ENCODE measurements at regions not wholly inside any gene's neighbourhood (a gene's known extent, or its start where the extent isn't known, plus 50 kb on each side); places are given as distances from the start of the nearest gene placed in this dataset.

GRCh38 chrX:6965729-6966128, 181.8 kb upstream of the STS start:
- TF ChIP-seq FOXM1 (IDR thresholded peaks at IDR 0.05; ENCODE audit: borderline replicate concordance, low read depth) (no peak), CREB1 (IDR thresholded peaks at IDR 0.05; ENCODE audit: low read depth) (no peak), TCF12 (IDR thresholded peaks at IDR 0.05; ENCODE audit: low read depth) (no peak), CEBPB (IDR thresholded peaks at IDR 0.05) (no peak), YY1 (IDR thresholded peaks at IDR 0.05; ENCODE audit: low read depth) (no peak), NFIC (IDR thresholded peaks at IDR 0.05) (no peak), RAD21 (IDR thresholded peaks at IDR 0.05; ENCODE audit: low read depth) (no peak), EGR1 (IDR thresholded peaks at IDR 0.05) (no peak), TAF1 (IDR thresholded peaks at IDR 0.05; ENCODE audit: low read depth) (no peak), ZBTB7A (IDR thresholded peaks at IDR 0.05; ENCODE audit: low read depth) (no peak), USF1 (IDR thresholded peaks at IDR 0.05) (no peak), MAX (IDR thresholded peaks at IDR 0.05) (no peak), EP300 (IDR thresholded peaks at IDR 0.05; ENCODE audit: borderline replicate concordance) (no peak), REST (IDR thresholded peaks at IDR 0.05; ENCODE audit: low read depth) (no peak), TEAD4 (IDR thresholded peaks at IDR 0.05) (no peak)

GRCh38 chrX:6962006-6962355, 185.5 kb upstream of the STS start:
- TF ChIP-seq RAD21 (IDR thresholded peaks at IDR 0.05; ENCODE audit: low read depth) = no peak
- TF ChIP-seq FOXM1 (IDR thresholded peaks at IDR 0.05; ENCODE audit: borderline replicate concordance, low read depth) = no peak
- no peak for TF ChIP-seq EP300 (IDR thresholded peaks at IDR 0.05; ENCODE audit: borderline replicate concordance)
- no peak for TF ChIP-seq TEAD4 (IDR thresholded peaks at IDR 0.05)
- TF ChIP-seq TCF12 (IDR thresholded peaks at IDR 0.05; ENCODE audit: low read depth) = no peak

GRCh38 chrX:6961286-6962005, 186.1 kb upstream of the STS start:
- TF ChIP-seq CREB1 (IDR thresholded peaks at IDR 0.05; ENCODE audit: low read depth) (no peak), YY1 (IDR thresholded peaks at IDR 0.05; ENCODE audit: low read depth) (no peak), ZBTB7A (IDR thresholded peaks at IDR 0.05; ENCODE audit: low read depth) (no peak)

GRCh38 chrX:6959006-6959405, 188.5 kb upstream of the STS start:
- TF ChIP-seq EP300 (IDR thresholded peaks at IDR 0.05; ENCODE audit: borderline replicate concordance) = no peak
- no peak for TF ChIP-seq TCF12 (IDR thresholded peaks at IDR 0.05; ENCODE audit: low read depth)
- no peak for TF ChIP-seq USF1 (IDR thresholded peaks at IDR 0.05)
- no peak for TF ChIP-seq FOXM1 (IDR thresholded peaks at IDR 0.05; ENCODE audit: borderline replicate concordance, low read depth)
- TF ChIP-seq TEAD4 (IDR thresholded peaks at IDR 0.05) = no peak
- TF ChIP-seq TAF1 (IDR thresholded peaks at IDR 0.05; ENCODE audit: low read depth) = no peak
- no peak for TF ChIP-seq EGR1 (IDR thresholded peaks at IDR 0.05)
- TF ChIP-seq CEBPB (IDR thresholded peaks at IDR 0.05) = no peak
- no peak for TF ChIP-seq RAD21 (IDR thresholded peaks at IDR 0.05; ENCODE audit: low read depth)
- no peak for TF ChIP-seq NFIC (IDR thresholded peaks at IDR 0.05)
- no peak for TF ChIP-seq YY1 (IDR thresholded peaks at IDR 0.05; ENCODE audit: low read depth)
- no peak for TF ChIP-seq REST (IDR thresholded peaks at IDR 0.05; ENCODE audit: low read depth)
- TF ChIP-seq ZBTB7A (IDR thresholded peaks at IDR 0.05; ENCODE audit: low read depth) = no peak
- no peak for TF ChIP-seq MAX (IDR thresholded peaks at IDR 0.05)

GRCh38 chrX:6954836-6955235, 192.7 kb upstream of the STS start:
- TF ChIP-seq RAD21 (IDR thresholded peaks at IDR 0.05; ENCODE audit: low read depth) (no peak), TAF1 (IDR thresholded peaks at IDR 0.05; ENCODE audit: low read depth) (no peak), CREB1 (IDR thresholded peaks at IDR 0.05; ENCODE audit: low read depth) (no peak), EP300 (IDR thresholded peaks at IDR 0.05; ENCODE audit: borderline replicate concordance) (no peak), YY1 (IDR thresholded peaks at IDR 0.05; ENCODE audit: low read depth) (no peak), USF1 (IDR thresholded peaks at IDR 0.05) (no peak), NFIC (IDR thresholded peaks at IDR 0.05) (no peak), EGR1 (IDR thresholded peaks at IDR 0.05) (no peak), REST (IDR thresholded peaks at IDR 0.05; ENCODE audit: low read depth) (no peak), TCF12 (IDR thresholded peaks at IDR 0.05; ENCODE audit: low read depth) (no peak), FOXM1 (IDR thresholded peaks at IDR 0.05; ENCODE audit: borderline replicate concordance, low read depth) (no peak), MAX (IDR thresholded peaks at IDR 0.05) (no peak), TEAD4 (IDR thresholded peaks at IDR 0.05) (no peak), ZBTB7A (IDR thresholded peaks at IDR 0.05; ENCODE audit: low read depth) (no peak), CEBPB (IDR thresholded peaks at IDR 0.05) (no peak)
